ENCODE measurements at regions not wholly inside any gene's neighbourhood (a gene's known extent, or its start where the extent isn't known, plus 50 kb on each side); places are given as distances from the start of the nearest gene placed in this dataset.

GRCh38 chr3:78178740-78179363 is 1139.0 kb downstream of the ROBO2 start:
- Histone ChIP-seq H3K27ac (no peak overlapping the region), H3K4me3 (no peak overlapping the region), H3K27me3 (no peaks in the 10 kb centered on the region), H3K9me3 (ENCODE audit: low read depth) (no peaks in the 10 kb centered on the region), H3K36me3 (no peaks in the 10 kb centered on the region), H3K4me1 (ENCODE audit: low read depth) (peaks cover 1% of the 10 kb centered on the region)
- TF ChIP-seq CTCF (IDR thresholded peaks at IDR 0.05; ENCODE audit: low read depth, low read length): no peak
- no peak for DNase-seq (ENCODE audit: low read depth in 1 of 2, low spot score in 1 of 2)

GRCh38 chr3:78183906-78184599 is 1144.2 kb downstream of the ROBO2 start:
- peak in 1 of 2 donors; percentile 13 for DNase-seq (ENCODE audit: low read depth in 1 of 2, low spot score in 1 of 2)
- no peak for TF ChIP-seq CTCF (IDR thresholded peaks at IDR 0.05; ENCODE audit: low read depth, low read length)
- H3K27ac ChIP-seq: no peak overlapping the region
- H3K9me3 ChIP-seq (ENCODE audit: low read depth): no peaks in the 10 kb centered on the region
- H3K4me1 ChIP-seq (ENCODE audit: low read depth): peaks cover 27% of the 10 kb centered on the region
- no peaks in the 10 kb centered on the region for H3K36me3 ChIP-seq
- H3K4me3 ChIP-seq: no peak overlapping the region
- H3K27me3 ChIP-seq: no peaks in the 10 kb centered on the region

- H3K9me3 ChIP-seq (ENCODE audit: low read depth): no peaks in the 10 kb centered on the region
- no peaks in the 10 kb centered on the region for H3K27me3 ChIP-seq
- H3K27ac ChIP-seq: peak overlapping the region; percentile 89
- TF ChIP-seq CTCF (IDR thresholded peaks at IDR 0.05; ENCODE audit: low read depth, low read length): no peak
- DNase-seq (ENCODE audit: low read depth in 1 of 2, low spot score in 1 of 2): peak in 1 of 2 donors; percentile 83
- no peak overlapping the region for H3K4me3 ChIP-seq
- H3K36me3 ChIP-seq: no peaks in the 10 kb centered on the region
- peaks cover 30% of the 10 kb centered on the region for H3K4me1 ChIP-seq (ENCODE audit: low read depth)
Observed at GRCh38 chr3:78186404-78186803, 1146.5 kb downstream of the ROBO2 start.

GRCh38 chr3:78201091-78201490 is 1161.2 kb downstream of the ROBO2 start:
- no peaks in the 10 kb centered on the region for H3K36me3 ChIP-seq
- no peak overlapping the region for H3K4me3 ChIP-seq
- no peaks in the 10 kb centered on the region for H3K27me3 ChIP-seq
- H3K27ac ChIP-seq: no peak overlapping the region
- peaks cover 7% of the 10 kb centered on the region for H3K4me1 ChIP-seq (ENCODE audit: low read depth)
- H3K9me3 ChIP-seq (ENCODE audit: low read depth): no peaks in the 10 kb centered on the region
- DNase-seq (ENCODE audit: low read depth in 1 of 2, low spot score in 1 of 2): no peak
- no peak for TF ChIP-seq CTCF (IDR thresholded peaks at IDR 0.05; ENCODE audit: low read depth, low read length)

GRCh38 chr3:78204977-78205376 is 1165.1 kb downstream of the ROBO2 start:
- H3K9me3 ChIP-seq (ENCODE audit: low read depth): no peaks in the 10 kb centered on the region
- no peaks in the 10 kb centered on the region for H3K27me3 ChIP-seq
- peaks cover 7% of the 10 kb centered on the region for H3K4me1 ChIP-seq (ENCODE audit: low read depth)
- no peaks in the 10 kb centered on the region for H3K36me3 ChIP-seq
- H3K4me3 ChIP-seq: no peak overlapping the region
- H3K27ac ChIP-seq: no peak overlapping the region
- DNase-seq (ENCODE audit: low read depth in 1 of 2, low spot score in 1 of 2): peak; percentile 57 to 66
- no peak for TF ChIP-seq CTCF (IDR thresholded peaks at IDR 0.05; ENCODE audit: low read depth, low read length)

Data from cardiac muscle cell (in vitro differentiated cells and primary cell).